MM.1S (cell line): ENCODE measurements at regions not wholly inside any gene's neighbourhood (a gene's known extent, or its start where the extent isn't known, plus 50 kb on each side); places are given as distances from the start of the nearest gene placed in this dataset.

ENCODE experiments used
- CTCF ChIP-seq: fragments of 300-600 bp; sonication (generic); IDR thresholded peaks from 2 replicates; pipeline ENCODE4 v1.5.1; 2016; ENCODE audit warnings: antibody characterized with exemption, low read length, mixed read lengths
- EZH2 ChIP-seq: fragments of 300-600 bp; sonication (generic); optimal IDR thresholded peaks from 2 replicates; pipeline ENCODE3; 2017; ENCODE audit warnings: low read depth, mild to moderate bottlenecking, antibody characterized with exemption, low read length, mixed read lengths
- EZH2phosphoT487 ChIP-seq: fragments of 300-600 bp; sonication (generic); IDR thresholded peaks from 2 replicates; pipeline ENCODE4 v1.6.1; 2018; ENCODE audit warnings: antibody characterized with exemption, low read length

- no peak for TF ChIP-seq CTCF
- TF ChIP-seq EZH2 = no peak
- no peak for TF ChIP-seq EZH2phosphoT487
Observed at GRCh38 chr5:88051148-88051547, 217.5 kb downstream of the TMEM161B start.
